SK-N-SH (cell line): ENCODE measurements at regions not wholly inside any gene's neighbourhood (a gene's known extent, or its start where the extent isn't known, plus 50 kb on each side); places are given as distances from the start of the nearest gene placed in this dataset.

Experiments used
- CTCF ChIA-PET: fragments of 300-600, 350-600 bp; formaldehyde crosslinking; extraction: SDS; loops from one replicate; lab custom pipeline; 2021; lab: Yijun Ruan, JAX
- POLR2A ChIA-PET: fragments of 350-600 bp; sonication (Branson Sonifier 250); formaldehyde crosslinking; extraction: SDS; loops from one replicate; lab custom pipeline; 2020; ENCODE audit warnings: antibody characterized with exemption, inconsistent platforms; lab: Yijun Ruan, JAX
- DNase-seq: peaks from one replicate; pipeline ENCODE4 v3.0.0; 2012
- H2AFZ ChIP-seq: fragments of 200-600 bp; sonication (generic); 2 replicates; pipeline ENCODE4 v1.8.1; 2016; ENCODE audit warnings: antibody characterized with exemption, mild to moderate bottlenecking, low read depth
- H3F3A ChIP-seq: fragments of 200-600 bp; sonication (generic); replicated peaks from 2 replicates; pipeline ENCODE3; 2016; ENCODE audit warnings: antibody characterized with exemption, mild to moderate bottlenecking; ENCODE audit not compliant: insufficient read depth
- H3K27ac ChIP-seq, 2 experiments: fragments of 200-500 bp in 1 of 2; fragments of 200-600 bp in 1 of 2; sonication (Bioruptor generic) in 1 of 2; sonication (generic), shearing (Covaris generic) in 1 of 2; 2 replicates each; pipeline versions ENCODE4 v1.5.1 to v1.6.1; 2014 to 2016; ENCODE audit warnings: low read depth in 2 of 2, inconsistent platforms in 1 of 2, low read length in 1 of 2, mild to moderate bottlenecking in 1 of 2, mixed read lengths in 1 of 2
- H3K27me3 ChIP-seq: fragments of 200-600 bp; sonication (generic), shearing (Covaris generic); 2 replicates; pipeline ENCODE4 v1.6.1; 2016; ENCODE audit warnings: mixed run types; ENCODE audit not compliant: insufficient read depth
- H3K36me3 ChIP-seq, 2 experiments: fragments of 200-500 bp in 1 of 2; fragments of 200-600 bp in 1 of 2; sonication (Bioruptor generic) in 1 of 2; sonication (generic) in 1 of 2; replicated peaks in 1 of 2; 2 replicates each; pipeline versions ENCODE3 to v1.5.1; 2014 to 2016; ENCODE audit warnings: low read length in 1 of 2, mild to moderate bottlenecking in 1 of 2; ENCODE audit not compliant: insufficient read depth in 2 of 2, control insufficient read depth in 1 of 2
- H3K4me1 ChIP-seq, 2 experiments: fragments of 200-500 bp in 1 of 2; fragments of 200-600 bp in 1 of 2; sonication (Bioruptor generic) in 1 of 2; sonication (generic), shearing (Covaris generic) in 1 of 2; 2 replicates each; pipeline versions ENCODE4 v1.5.1 to v1.6.1; 2014 to 2016; ENCODE audit warnings: low read depth in 1 of 2, low read length in 1 of 2, mixed run types in 1 of 2; ENCODE audit not compliant: insufficient read depth in 2 of 2, control insufficient read depth in 1 of 2
- H3K4me2 ChIP-seq: fragments of 200-600 bp; sonication (generic), shearing (Covaris generic); 2 replicates; pipeline ENCODE4 v1.6.1; 2017; ENCODE audit warnings: mixed run types
- H3K4me3 ChIP-seq, 2 experiments: fragments of 200-500 bp in 1 of 2; fragments of 200-600 bp in 1 of 2; sonication (Bioruptor generic) in 1 of 2; sonication (generic), shearing (Covaris generic) in 1 of 2; 2 replicates each; pipeline versions ENCODE4 v1.5.1 to v1.8.1; 2014 to 2016; ENCODE audit warnings: low read depth in 2 of 2, inconsistent platforms in 1 of 2, low read length in 1 of 2, mild to moderate bottlenecking in 1 of 2, mixed read lengths in 1 of 2, moderate library complexity in 1 of 2
- H3K79me2 ChIP-seq: fragments of 200-600 bp; sonication (generic); 2 replicates; pipeline ENCODE4 v1.8.1; 2017; ENCODE audit warnings: mild to moderate bottlenecking; ENCODE audit not compliant: insufficient read depth
- H3K9ac ChIP-seq: fragments of 200-600 bp; sonication (generic); 2 replicates; pipeline ENCODE4 v1.6.1; 2017; ENCODE audit warnings: mixed run types
- H3K9me2 ChIP-seq: fragments of 200-600 bp; sonication (generic); 2 replicates; pipeline ENCODE4 v1.6.1; 2017; ENCODE audit warnings: mixed run types
- H3K9me3 ChIP-seq: fragments of 200-600 bp; sonication (generic); 2 replicates; pipeline ENCODE4 v1.6.1; 2017; ENCODE audit warnings: mixed run types, mild to moderate bottlenecking, moderate library complexity
- H4K20me1 ChIP-seq: fragments of 200-600 bp; sonication (generic); 2 replicates; pipeline ENCODE4 v1.6.1; 2017; ENCODE audit warnings: mild to moderate bottlenecking, mixed run types; ENCODE audit not compliant: insufficient read depth
- CHD2 ChIP-seq: fragments of 150-350 bp; IDR thresholded peaks from 2 replicates; pipeline ENCODE4 v1.6.1; 2018; ENCODE audit warnings: low read length; ENCODE audit not compliant: partially characterized antibody
- EP300 ChIP-seq, 2 experiments: IDR thresholded peaks; 2 replicates each; pipeline versions ENCODE4 v1.4.0 to v1.6.1; 2012; ENCODE audit warnings: borderline replicate concordance in 1 of 2, low read depth in 1 of 2, low read length in 1 of 2
- FOSL2 ChIP-seq: IDR thresholded peaks from 2 replicates; pipeline ENCODE4 v1.4.0; 2012; ENCODE audit warnings: low read depth, mild to moderate bottlenecking, moderate library complexity, borderline replicate concordance
- FOXJ3 ChIP-seq: sonication (generic); formaldehyde crosslinking; IDR thresholded peaks from 2 replicates; pipeline ENCODE4 v1.5.1; 2020; ENCODE audit warnings: mild to moderate bottlenecking, missing genetic modification reagents
- FOXM1 ChIP-seq: IDR thresholded peaks from 2 replicates; pipeline ENCODE4 v1.4.0; 2012; ENCODE audit warnings: low read depth, mild to moderate bottlenecking
- GABPA ChIP-seq: IDR thresholded peaks from 2 replicates; pipeline ENCODE4 v1.4.0; 2012; ENCODE audit warnings: low read depth, mild to moderate bottlenecking
- GATA2 ChIP-seq: sonication (generic); formaldehyde crosslinking; IDR thresholded peaks from 2 replicates; pipeline ENCODE4 v1.5.0; 2020; ENCODE audit warnings: mild to moderate bottlenecking, missing genetic modification reagents
- IRF3 ChIP-seq: fragments of 150-350 bp; IDR thresholded peaks from 2 replicates; pipeline ENCODE4 v1.6.1; 2016; ENCODE audit warnings: mild to moderate bottlenecking, low read depth, low read length
- MXI1 ChIP-seq: IDR thresholded peaks from 2 replicates; pipeline ENCODE4 v1.6.1; 2012; ENCODE audit warnings: mild to moderate bottlenecking, low read depth, low read length, improper control_type of control experiment
- NRF1 ChIP-seq: IDR thresholded peaks from 2 replicates; pipeline ENCODE4 v1.6.1; 2012; ENCODE audit warnings: low read depth, mild to moderate bottlenecking, low read length
- RAD21 ChIP-seq: IDR thresholded peaks from 2 replicates; pipeline ENCODE4 v1.6.1; 2012; ENCODE audit warnings: mild to moderate bottlenecking, low read length
- RCOR1 ChIP-seq: fragments of 150-350 bp; IDR thresholded peaks from 2 replicates; pipeline ENCODE4 v1.6.1; 2017; ENCODE audit warnings: antibody characterized with exemption, low read length
- RFX5 ChIP-seq: IDR thresholded peaks from 2 replicates; pipeline ENCODE4 v1.6.1; 2012; ENCODE audit warnings: mild to moderate bottlenecking, improper control_type of control experiment, low read length
- SIN3A ChIP-seq: IDR thresholded peaks from 2 replicates; pipeline ENCODE4 v1.6.1; 2012; ENCODE audit warnings: low read depth, mild to moderate bottlenecking, low read length, moderate library complexity, borderline replicate concordance
- TAF1 ChIP-seq: IDR thresholded peaks from 2 replicates; pipeline ENCODE4 v1.6.1; 2012; ENCODE audit warnings: low read depth, mild to moderate bottlenecking, low read length, moderate library complexity, borderline replicate concordance
- TCF12 ChIP-seq: IDR thresholded peaks from 2 replicates; pipeline ENCODE4 v1.4.0; 2012
- TEAD4 ChIP-seq: IDR thresholded peaks from 2 replicates; pipeline ENCODE4 v1.4.0; 2012; ENCODE audit warnings: mild to moderate bottlenecking, borderline replicate concordance; ENCODE audit not compliant: insufficient read depth
- USF1 ChIP-seq: IDR thresholded peaks from 2 replicates; pipeline ENCODE4 v1.4.0; 2012; ENCODE audit warnings: low read depth, borderline replicate concordance
- USF2 ChIP-seq: fragments of 150-350 bp; IDR thresholded peaks from 2 replicates; pipeline ENCODE4 v1.6.1; 2017; ENCODE audit warnings: antibody characterized with exemption, low read length, low read depth, borderline replicate concordance
- YY1 ChIP-seq: IDR thresholded peaks from 2 replicates; pipeline ENCODE4 v1.4.0; 2012; ENCODE audit warnings: low read depth, mild to moderate bottlenecking
- ZBTB33 ChIP-seq: IDR thresholded peaks from 2 replicates; pipeline ENCODE4 v1.4.0; 2012; ENCODE audit warnings: low read depth, borderline replicate concordance
- WGBS: methylation state at CpG from one replicate; pipeline ENCODE4 v1.1.6; 2017; ENCODE audit warnings: low lambda C conversion rate; 5-methylcytosine and 5-hydroxymethylcytosine counted together

GRCh38 chr21:28669321-28669720 is 323.4 kb downstream of the LTN1 start:
- H3F3A ChIP-seq, result no peaks in the 10 kb centered on the region
- H3K27me3 ChIP-seq, result no peaks in the 10 kb centered on the region
- WGBS, result 38% methylated on average over 2 of the region's 2 CpGs
- no peak for TF ChIP-seq MXI1
- TF ChIP-seq FOXJ3 (CRISPR knock-in tag), result no peak
- TF ChIP-seq GABPA, result no peak
- no peak for TF ChIP-seq IRF3
- TF ChIP-seq NRF1, result no peak
- no peak for TF ChIP-seq TEAD4
- TF ChIP-seq EP300 (IDR thresholded peaks at IDR 0.05; ENCODE audit: borderline replicate concordance in 1 of 2, low read depth in 1 of 2, low read length in 1 of 2), result no peak
- TF ChIP-seq USF1, result no peak
- ChIA-PET POLR2A (no interaction called here), CTCF (no interaction called here)
- no peaks in the 10 kb centered on the region for H3K79me2 ChIP-seq
- H3K9me3 ChIP-seq, result no peaks in the 10 kb centered on the region
- no peaks in the 10 kb centered on the region for H3K36me3 ChIP-seq
- no peak overlapping the region for H3K4me2 ChIP-seq
- H2AFZ ChIP-seq, result no peak overlapping the region
- H3K27ac ChIP-seq, result no peak overlapping the region
- no peak overlapping the region for H3K4me3 ChIP-seq
- no peaks in the 10 kb centered on the region for H3K4me1 ChIP-seq
- no peaks in the 10 kb centered on the region for H3K9me2 ChIP-seq
- H3K9ac ChIP-seq, result no peak overlapping the region
- no peaks in the 10 kb centered on the region for H4K20me1 ChIP-seq
- DNase-seq, result no peak

GRCh38 chr21:28663754-28664153 is 328.9 kb downstream of the LTN1 start:
- Histone ChIP-seq H3K9me2 (no peaks in the 10 kb centered on the region), H3K4me2 (no peak overlapping the region), H3F3A (no peaks in the 10 kb centered on the region), H3K9ac (no peak overlapping the region), H3K36me3 (no peaks in the 10 kb centered on the region), H3K4me1 (no peaks in the 10 kb centered on the region), H4K20me1 (no peaks in the 10 kb centered on the region), H3K4me3 (no peak overlapping the region), H3K27me3 (no peaks in the 10 kb centered on the region), H3K9me3 (no peaks in the 10 kb centered on the region), H2AFZ (no peak overlapping the region), H3K27ac (no peak overlapping the region), H3K79me2 (no peaks in the 10 kb centered on the region)
- ChIA-PET CTCF (no interaction called here), POLR2A (no interaction called here)
- 80% methylated on average over 5 of the region's 5 CpGs for WGBS
- DNase-seq, result no peak
- TF ChIP-seq FOXM1, result no peak
- TF ChIP-seq ZBTB33, result no peak
- no peak for TF ChIP-seq GATA2 (CRISPR knock-in tag)
- no peak for TF ChIP-seq TEAD4
- TF ChIP-seq RCOR1, result no peak
- no peak for TF ChIP-seq FOSL2
- TF ChIP-seq SIN3A, result no peak
- no peak for TF ChIP-seq RAD21
- no peak for TF ChIP-seq IRF3
- TF ChIP-seq TAF1, result no peak
- no peak for TF ChIP-seq CHD2
- no peak for TF ChIP-seq USF2
- no peak for TF ChIP-seq GABPA
- no peak for TF ChIP-seq RFX5
- TF ChIP-seq YY1, result no peak
- no peak for TF ChIP-seq TCF12
